Liver (tissue), 8 donors: ENCODE measurements at regions not wholly inside any gene's neighbourhood (a gene's known extent, or its start where the extent isn't known, plus 50 kb on each side); places are given as distances from the start of the nearest gene placed in this dataset.

Experiments used
- DNase-seq: peaks from one replicate; pipeline ENCODE4 v3.0.0-alpha.2; 2017; ENCODE audit warnings: low spot score
- H3K27ac ChIP-seq, 2 donors: one replicate each; pipeline ENCODE4 v1.7.0; 2013; ENCODE audit warnings: inconsistent platforms in 2 of 2, low read length in 2 of 2, control low read depth in 1 of 2, low read depth in 1 of 2, mild to moderate bottlenecking in 1 of 2
- H3K27me3 ChIP-seq, 4 donors: one replicate each; pipeline versions ENCODE4 v1.6.1 to v1.7.0; 2013; ENCODE audit warnings: low read length in 3 of 4, inconsistent platforms in 1 of 4, mild to moderate bottlenecking in 1 of 4, moderate library complexity in 1 of 4; ENCODE audit not compliant: control insufficient read depth in 4 of 4, insufficient read depth in 4 of 4
- H3K36me3 ChIP-seq, 4 donors: one replicate each; pipeline versions ENCODE4 v1.6.1 to v1.7.0; 2013; ENCODE audit warnings: low read length in 3 of 4, mild to moderate bottlenecking in 3 of 4, low read depth in 1 of 4, moderate library complexity in 1 of 4; ENCODE audit not compliant: control insufficient read depth in 4 of 4, insufficient read depth in 3 of 4
- H3K4me1 ChIP-seq, 4 donors: one replicate each; pipeline versions ENCODE4 v1.6.1 to v1.7.0; 2013; ENCODE audit warnings: low read length in 3 of 4, mild to moderate bottlenecking in 3 of 4, moderate library complexity in 1 of 4; ENCODE audit not compliant: control insufficient read depth in 4 of 4, insufficient read depth in 4 of 4
- H3K4me3 ChIP-seq, 3 donors: one replicate each; pipeline versions ENCODE4 v1.6.1 to v1.7.0; 2013; ENCODE audit warnings: low read length in 3 of 3, control low read depth in 1 of 3, low read depth in 1 of 3, mild to moderate bottlenecking in 1 of 3
- H3K9ac ChIP-seq, 2 donors: one replicate each; pipeline ENCODE4 v1.7.0; 2013; ENCODE audit warnings: low read length in 2 of 2, mild to moderate bottlenecking in 2 of 2, moderate library complexity in 2 of 2, control low read depth in 1 of 2, low read depth in 1 of 2
- H3K9me3 ChIP-seq, 4 donors: one replicate each; pipeline versions ENCODE4 v1.6.1 to v1.7.0; 2013; ENCODE audit warnings: low read length in 3 of 4; ENCODE audit not compliant: control insufficient read depth in 4 of 4
- CTCF ChIP-seq: fragments of 150-350 bp; IDR thresholded peaks from 2 replicates; pipeline ENCODE4 v1.5.1; 2017; ENCODE audit warnings: improper control_type of control experiment, low read depth, low read length; ENCODE audit not compliant: missing input control
- EGR1 ChIP-seq, 2 donors: IDR thresholded peaks; 2 replicates each; pipeline ENCODE4 v1.6.1; 2016 to 2018; ENCODE audit warnings: antibody characterized with exemption in 2 of 2, low read depth in 2 of 2
- FOXA1 ChIP-seq: IDR thresholded peaks from 2 replicates; pipeline ENCODE4 v1.6.1; 2016; ENCODE audit warnings: antibody characterized with exemption
- FOXA2 ChIP-seq: IDR thresholded peaks from 2 replicates; pipeline ENCODE4 v1.6.1; 2016; ENCODE audit warnings: antibody characterized with exemption
- GABPA ChIP-seq, 2 donors: IDR thresholded peaks in 1 of 2; conservative IDR thresholded peaks in 1 of 2; 2 replicates each; pipeline ENCODE4 v1.6.1; 2016; ENCODE audit warnings: antibody characterized with exemption in 2 of 2, mild to moderate bottlenecking in 1 of 2, moderate library complexity in 1 of 2
- HNF4A ChIP-seq, 2 donors: conservative IDR thresholded peaks; 2 replicates each; pipeline ENCODE4 v1.6.1; 2016; ENCODE audit warnings: antibody characterized with exemption in 2 of 2, mild to moderate bottlenecking in 2 of 2
- HNF4G ChIP-seq: IDR thresholded peaks from 2 replicates; pipeline ENCODE4 v1.6.1; 2016; ENCODE audit warnings: antibody characterized with exemption
- NR2F2 ChIP-seq: IDR thresholded peaks from 2 replicates; pipeline ENCODE4 v1.6.1; 2016; ENCODE audit warnings: antibody characterized with exemption
- RAD21 ChIP-seq, 2 donors: IDR thresholded peaks; 2 replicates each; pipeline ENCODE4 v1.6.1; 2016; ENCODE audit warnings: antibody characterized with exemption in 2 of 2, mild to moderate bottlenecking in 2 of 2
- RXRA ChIP-seq, 2 donors: IDR thresholded peaks; 2 replicates each; pipeline ENCODE4 v1.6.1; 2017 to 2018; ENCODE audit warnings: antibody characterized with exemption in 2 of 2, mild to moderate bottlenecking in 1 of 2
- SP1 ChIP-seq: IDR thresholded peaks from 2 replicates; pipeline ENCODE4 v1.6.1; 2018; ENCODE audit warnings: antibody characterized with exemption, mild to moderate bottlenecking
- YY1 ChIP-seq: IDR thresholded peaks from 2 replicates; pipeline ENCODE4 v1.6.1; 2016; ENCODE audit warnings: antibody characterized with exemption, mild to moderate bottlenecking
- WGBS: extraction: QIAGEN DNeasy Blood & Tissue Kit; methylation state at CpG from one replicate; pipeline ENCODE4 v1.1.7; 2013; 5-methylcytosine and 5-hydroxymethylcytosine counted together
- TF ChIP-seq, protein P1 (sequence below): IDR thresholded peaks from 2 replicates; pipeline ENCODE4 v1.6.1; 2016; ENCODE audit warnings: antibody characterized with exemption
- TF ChIP-seq, protein P2 (sequence below): IDR thresholded peaks from 2 replicates; pipeline ENCODE4 v1.6.1; 2016; ENCODE audit warnings: antibody characterized with exemption, mild to moderate bottlenecking
- TF ChIP-seq, protein P3 (sequence below): IDR thresholded peaks from 2 replicates; pipeline ENCODE4 v1.6.1; 2016; ENCODE audit warnings: antibody characterized with exemption
- donor health status: healthy.
- donor health status: healthy.
- donor health status: healthy.
- donor health status: healthy.
- donor health status: healthy.

DNA sequence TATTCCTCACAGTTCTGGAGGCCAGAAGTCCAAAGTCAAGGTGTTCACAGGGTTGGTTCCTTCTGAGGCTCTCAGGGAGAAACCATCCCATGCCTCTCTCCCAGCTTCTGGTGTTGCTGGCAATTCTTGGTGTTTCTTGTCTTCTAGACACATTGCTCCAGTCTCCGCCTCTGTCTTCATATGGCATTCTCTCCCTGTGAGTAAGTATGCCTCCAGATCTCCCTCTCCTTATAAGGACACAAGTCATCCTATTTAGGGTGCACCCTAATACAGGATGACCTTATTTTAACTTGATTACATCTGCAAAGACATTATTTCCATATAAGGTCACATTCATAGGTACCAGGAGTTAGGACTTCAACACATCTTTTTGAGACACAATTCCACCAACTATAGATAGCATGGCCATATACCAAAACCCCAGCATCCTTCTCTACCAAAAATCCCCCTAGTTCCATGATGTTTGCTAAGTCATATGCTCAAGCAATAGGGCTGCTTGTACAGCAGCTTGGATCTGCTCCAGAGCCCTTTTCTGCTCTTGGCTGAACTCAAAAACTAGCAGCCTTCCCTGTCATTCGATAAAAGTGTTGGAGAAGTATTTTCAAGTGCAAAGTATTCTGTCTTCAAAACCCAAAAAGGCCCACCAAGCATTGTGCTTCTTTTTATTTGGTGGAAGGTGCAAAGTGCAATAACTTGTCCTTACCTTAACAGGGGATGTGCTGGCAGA is 79.2 kb upstream of the CMKLR1 start (continued):
- TF ChIP-seq, protein P1, sequence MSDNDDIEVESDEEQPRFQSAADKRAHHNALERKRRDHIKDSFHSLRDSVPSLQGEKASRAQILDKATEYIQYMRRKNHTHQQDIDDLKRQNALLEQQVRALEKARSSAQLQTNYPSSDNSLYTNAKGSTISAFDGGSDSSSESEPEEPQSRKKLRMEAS: no peak
- TF ChIP-seq NR2F2: no peak
- no peak for TF ChIP-seq SP1
- TF ChIP-seq RXRA (IDR thresholded peaks at IDR 0.05): no peak
- TF ChIP-seq YY1: no peak
- no peak for TF ChIP-seq GABPA (IDR thresholded peaks at IDR 0.05 in 1 of 2, conservative IDR thresholded peaks at IDR 0.05 in 1 of 2)
- TF ChIP-seq EGR1 (IDR thresholded peaks at IDR 0.05; ENCODE audit: low read depth in 2 of 2): no peak

GRCh38 chr12:108414021-108414420 is 74.9 kb upstream of the CMKLR1 start:
- Histone ChIP-seq H3K4me3 (no peak overlapping the region), H3K36me3 (no peaks in the 10 kb centered on the region), H3K4me1 (no peaks in the 10 kb centered on the region), H3K27me3 (peaks cover 0 to 2% (median under 1%) of the 10 kb centered on the region in 4 donors), H3K9me3 (no peaks in the 10 kb centered on the region), H3K27ac (no peak overlapping the region), H3K9ac (no peak overlapping the region)
- no peak for TF ChIP-seq CTCF
- TF ChIP-seq, protein P1: no peak
- no peak for TF ChIP-seq FOXA1
- no peak for TF ChIP-seq RXRA (IDR thresholded peaks at IDR 0.05)
- TF ChIP-seq YY1: no peak
- no peak for DNase-seq
- 70% methylated on average over 6 of the region's 6 CpGs for WGBS

DNA sequence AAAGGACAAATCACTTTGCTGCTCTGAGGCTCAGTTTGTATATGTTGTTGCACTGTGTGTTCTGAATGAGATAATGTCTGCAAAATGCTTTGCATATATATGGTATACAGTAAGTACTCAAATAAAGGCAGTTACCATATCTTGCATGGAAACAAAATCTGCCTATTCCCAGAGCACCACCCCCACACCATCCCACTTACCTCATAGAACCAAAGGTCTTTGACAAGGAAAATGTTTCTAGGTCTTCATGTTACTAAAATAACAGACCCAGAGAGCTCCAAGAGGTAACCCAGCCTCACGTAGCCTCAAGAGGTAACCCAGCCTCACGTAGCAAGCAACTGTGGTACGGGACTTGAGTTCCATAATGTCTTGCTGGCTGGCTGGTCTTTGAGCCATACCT is 71.6 kb upstream of the CMKLR1 start:
- no peaks in the 10 kb centered on the region for H3K4me1 ChIP-seq
- DNase-seq: no peak
- H3K9me3 ChIP-seq: peaks cover 0 to 5% (median 3%) of the 10 kb centered on the region in 4 donors
- WGBS: 72% methylated on average over 3 of the region's 3 CpGs
- TF ChIP-seq, protein P1: no peak
- no peak for TF ChIP-seq RAD21 (IDR thresholded peaks at IDR 0.05)
- TF ChIP-seq HNF4A (conservative IDR thresholded peaks at IDR 0.05): no peak
- TF ChIP-seq NR2F2: no peak
- no peak for TF ChIP-seq HNF4G
- no peak for TF ChIP-seq FOXA2
- H3K36me3 ChIP-seq: no peaks in the 10 kb centered on the region
- H3K9ac ChIP-seq: no peak overlapping the region
- H3K27me3 ChIP-seq: peaks cover 0 to 4% (median 1%) of the 10 kb centered on the region in 4 donors
- no peak overlapping the region for H3K27ac ChIP-seq
- H3K4me3 ChIP-seq: no peak overlapping the region

DNA sequence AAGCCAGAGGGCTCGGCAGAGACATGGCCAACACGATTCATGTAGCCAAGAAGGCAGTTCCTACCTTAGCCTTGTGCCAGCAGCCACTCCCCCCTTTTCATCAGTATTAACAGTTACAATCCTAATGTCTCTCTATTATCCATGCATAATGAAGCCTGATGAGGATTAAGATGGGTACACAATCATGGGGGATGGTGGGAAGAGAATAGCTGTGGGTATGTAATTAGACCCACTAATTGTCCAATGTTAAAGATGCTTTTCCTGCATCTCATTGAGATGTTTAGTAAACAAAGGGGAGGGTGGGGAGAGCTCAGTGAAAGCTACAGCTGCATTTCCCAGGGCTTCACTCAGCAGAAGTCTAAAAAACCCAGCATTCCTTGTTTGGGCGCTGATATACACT is 70.4 kb upstream of the CMKLR1 start:
- H3K27me3 ChIP-seq: peaks cover 0 to 4% (median 0%) of the 10 kb centered on the region in 4 donors
- TF ChIP-seq FOXA2 (no peak), EGR1 (IDR thresholded peaks at IDR 0.05; ENCODE audit: low read depth in 2 of 2) (no peak), SP1 (no peak), NR2F2 (no peak), RAD21 (IDR thresholded peaks at IDR 0.05) (no peak), GABPA (IDR thresholded peaks at IDR 0.05 in 1 of 2, conservative IDR thresholded peaks at IDR 0.05 in 1 of 2) (no peak), RXRA (IDR thresholded peaks at IDR 0.05) (no peak), FOXA1 (no peak), HNF4A (conservative IDR thresholded peaks at IDR 0.05) (no peak), HNF4G (no peak), YY1 (no peak)
- TF ChIP-seq, protein P1: no peak
- TF ChIP-seq, protein P2, sequence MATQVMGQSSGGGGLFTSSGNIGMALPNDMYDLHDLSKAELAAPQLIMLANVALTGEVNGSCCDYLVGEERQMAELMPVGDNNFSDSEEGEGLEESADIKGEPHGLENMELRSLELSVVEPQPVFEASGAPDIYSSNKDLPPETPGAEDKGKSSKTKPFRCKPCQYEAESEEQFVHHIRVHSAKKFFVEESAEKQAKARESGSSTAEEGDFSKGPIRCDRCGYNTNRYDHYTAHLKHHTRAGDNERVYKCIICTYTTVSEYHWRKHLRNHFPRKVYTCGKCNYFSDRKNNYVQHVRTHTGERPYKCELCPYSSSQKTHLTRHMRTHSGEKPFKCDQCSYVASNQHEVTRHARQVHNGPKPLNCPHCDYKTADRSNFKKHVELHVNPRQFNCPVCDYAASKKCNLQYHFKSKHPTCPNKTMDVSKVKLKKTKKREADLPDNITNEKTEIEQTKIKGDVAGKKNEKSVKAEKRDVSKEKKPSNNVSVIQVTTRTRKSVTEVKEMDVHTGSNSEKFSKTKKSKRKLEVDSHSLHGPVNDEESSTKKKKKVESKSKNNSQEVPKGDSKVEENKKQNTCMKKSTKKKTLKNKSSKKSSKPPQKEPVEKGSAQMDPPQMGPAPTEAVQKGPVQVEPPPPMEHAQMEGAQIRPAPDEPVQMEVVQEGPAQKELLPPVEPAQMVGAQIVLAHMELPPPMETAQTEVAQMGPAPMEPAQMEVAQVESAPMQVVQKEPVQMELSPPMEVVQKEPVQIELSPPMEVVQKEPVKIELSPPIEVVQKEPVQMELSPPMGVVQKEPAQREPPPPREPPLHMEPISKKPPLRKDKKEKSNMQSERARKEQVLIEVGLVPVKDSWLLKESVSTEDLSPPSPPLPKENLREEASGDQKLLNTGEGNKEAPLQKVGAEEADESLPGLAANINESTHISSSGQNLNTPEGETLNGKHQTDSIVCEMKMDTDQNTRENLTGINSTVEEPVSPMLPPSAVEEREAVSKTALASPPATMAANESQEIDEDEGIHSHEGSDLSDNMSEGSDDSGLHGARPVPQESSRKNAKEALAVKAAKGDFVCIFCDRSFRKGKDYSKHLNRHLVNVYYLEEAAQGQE: no peak
- TF ChIP-seq, protein P3, sequence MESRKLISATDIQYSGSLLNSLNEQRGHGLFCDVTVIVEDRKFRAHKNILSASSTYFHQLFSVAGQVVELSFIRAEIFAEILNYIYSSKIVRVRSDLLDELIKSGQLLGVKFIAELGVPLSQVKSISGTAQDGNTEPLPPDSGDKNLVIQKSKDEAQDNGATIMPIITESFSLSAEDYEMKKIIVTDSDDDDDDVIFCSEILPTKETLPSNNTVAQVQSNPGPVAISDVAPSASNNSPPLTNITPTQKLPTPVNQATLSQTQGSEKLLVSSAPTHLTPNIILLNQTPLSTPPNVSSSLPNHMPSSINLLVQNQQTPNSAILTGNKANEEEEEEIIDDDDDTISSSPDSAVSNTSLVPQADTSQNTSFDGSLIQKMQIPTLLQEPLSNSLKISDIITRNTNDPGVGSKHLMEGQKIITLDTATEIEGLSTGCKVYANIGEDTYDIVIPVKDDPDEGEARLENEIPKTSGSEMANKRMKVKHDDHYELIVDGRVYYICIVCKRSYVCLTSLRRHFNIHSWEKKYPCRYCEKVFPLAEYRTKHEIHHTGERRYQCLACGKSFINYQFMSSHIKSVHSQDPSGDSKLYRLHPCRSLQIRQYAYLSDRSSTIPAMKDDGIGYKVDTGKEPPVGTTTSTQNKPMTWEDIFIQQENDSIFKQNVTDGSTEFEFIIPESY: no peak
- H3K9ac ChIP-seq: no peak overlapping the region
- WGBS: 71% methylated on average over 3 of the region's 3 CpGs
- DNase-seq: no peak
- no peak overlapping the region for H3K27ac ChIP-seq
- no peak overlapping the region for H3K4me3 ChIP-seq
- no peaks in the 10 kb centered on the region for H3K36me3 ChIP-seq
- no peaks in the 10 kb centered on the region for H3K4me1 ChIP-seq
- H3K9me3 ChIP-seq: peaks cover 0 to 6% (median 4%) of the 10 kb centered on the region in 4 donors
